Astrocyte (in vitro differentiated cells and primary cell): ENCODE measurements at regions not wholly inside any gene's neighbourhood (a gene's known extent, or its start where the extent isn't known, plus 50 kb on each side); places are given as distances from the start of the nearest gene placed in this dataset.
"Not testable (repeated sequence)": the region's sequence is repeated elsewhere in the genome, so short reads cannot be mapped to it uniquely, and the experiment has no call there.

Experiments used
- DNase-seq: peaks from one replicate; pipeline ENCODE4 v3.0.0-alpha.2; 2010; ENCODE audit warnings: low read depth
- FAIRE-seq: peaks from 2 replicates; lab custom pipeline; 2011; peaks lifted over from hg19 to GRCh38; lab: Jason Lieb, UNC
- H2AFZ ChIP-seq: 2 replicates; pipeline ENCODE4 v1.6.0; 2012; ENCODE audit warnings: low read depth, low read length, inconsistent platforms
- H3K27ac ChIP-seq: 2 replicates; pipeline ENCODE4 v1.5.1; 2011; ENCODE audit warnings: low read depth, low read length, inconsistent platforms
- H3K27me3 ChIP-seq: 2 replicates; pipeline ENCODE4 v1.6.0; 2011; ENCODE audit warnings: low read length, inconsistent platforms; ENCODE audit not compliant: insufficient read depth
- H3K36me3 ChIP-seq: 2 replicates; pipeline ENCODE4 v1.5.1; 2011; ENCODE audit warnings: low read length, inconsistent platforms; ENCODE audit not compliant: insufficient read depth
- H3K4me1 ChIP-seq: 2 replicates; pipeline ENCODE4 v1.5.1; 2011; ENCODE audit warnings: low read length, inconsistent platforms; ENCODE audit not compliant: insufficient read depth
- H3K4me2 ChIP-seq: 2 replicates; pipeline ENCODE4 v1.6.0; 2012; ENCODE audit warnings: low read length, inconsistent platforms
- H3K4me3 ChIP-seq: 2 replicates; pipeline ENCODE4 v1.5.1; 2011; ENCODE audit warnings: low read depth, mild to moderate bottlenecking, low read length, inconsistent platforms; ENCODE audit not compliant: insufficient read depth
- H3K79me2 ChIP-seq: 2 replicates; pipeline ENCODE4 v1.6.0; 2012; ENCODE audit warnings: mild to moderate bottlenecking, low read length, inconsistent platforms; ENCODE audit not compliant: insufficient read depth
- H3K9ac ChIP-seq: 2 replicates; pipeline ENCODE4 v1.6.0; 2012; ENCODE audit warnings: mild to moderate bottlenecking, low read length, inconsistent platforms
- H3K9me3 ChIP-seq: 2 replicates; pipeline ENCODE4 v1.5.1; 2012; ENCODE audit warnings: low read depth, mild to moderate bottlenecking, low read length, inconsistent platforms; ENCODE audit not compliant: insufficient read depth
- H4K20me1 ChIP-seq: 2 replicates; pipeline ENCODE4 v1.6.0; 2012; ENCODE audit warnings: low read length, inconsistent platforms; ENCODE audit not compliant: insufficient read depth
- H3K27ac Mint-ChIP-seq: one replicate; pipeline ENCODE4 v1.8.0; 2021; ENCODE audit warnings: mild to moderate bottlenecking, mixed read lengths; ENCODE audit not compliant: unreplicated experiment
- H3K27me3 Mint-ChIP-seq: one replicate; pipeline ENCODE4 v1.8.0; 2021; ENCODE audit warnings: low read depth, mixed read lengths; ENCODE audit not compliant: unreplicated experiment
- H3K36me3 Mint-ChIP-seq: one replicate; pipeline ENCODE4 v1.8.0; 2021; ENCODE audit warnings: low read depth, mixed read lengths; ENCODE audit not compliant: unreplicated experiment
- H3K4me1 Mint-ChIP-seq: one replicate; pipeline ENCODE4 v1.8.0; 2021; ENCODE audit warnings: low read depth, mixed read lengths; ENCODE audit not compliant: unreplicated experiment
- H3K4me3 Mint-ChIP-seq: one replicate; pipeline ENCODE4 v1.8.0; 2021; ENCODE audit warnings: mild to moderate bottlenecking, moderate library complexity, mixed read lengths; ENCODE audit not compliant: unreplicated experiment
- H3K9me3 Mint-ChIP-seq: one replicate; pipeline ENCODE4 v1.8.0; 2021; ENCODE audit warnings: mild to moderate bottlenecking, mixed read lengths; ENCODE audit not compliant: unreplicated experiment
- CTCF ChIP-seq: IDR thresholded peaks from 2 replicates; pipeline ENCODE4 v1.5.1; 2011; ENCODE audit warnings: low read depth, mild to moderate bottlenecking, inconsistent platforms, low read length, moderate library complexity; ENCODE audit not compliant: insufficient read depth
- EZH2 ChIP-seq: IDR thresholded peaks from 2 replicates; pipeline ENCODE4 v1.6.1; 2012; ENCODE audit warnings: mild to moderate bottlenecking, low read length, inconsistent platforms; ENCODE audit not compliant: insufficient read depth

DNA sequence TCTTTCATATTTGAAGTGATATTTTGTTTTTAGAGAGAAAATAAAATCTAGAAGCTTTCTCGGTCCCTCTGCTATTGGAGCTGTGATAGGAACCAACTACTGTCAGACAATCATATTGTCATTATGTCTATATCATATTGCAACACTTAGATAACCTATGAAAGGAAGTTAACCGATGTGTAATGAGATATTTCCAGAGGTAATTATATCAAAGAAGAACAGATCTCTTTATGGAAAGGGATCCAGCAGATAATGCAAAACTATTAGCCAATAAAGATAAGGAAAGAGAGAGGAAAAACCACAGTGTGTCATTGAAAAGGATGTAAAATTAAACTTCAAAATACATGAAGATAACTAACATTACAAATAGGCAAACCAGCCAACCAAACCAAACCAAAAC lies 529.1 kb upstream of the CCDC54 start:
- Histone ChIP-seq H3K27ac (no peak overlapping the region), H3K4me1 (no peaks in the 10 kb centered on the region), H3K9me3 (no peaks in the 10 kb centered on the region), H3K4me2 (no peak overlapping the region), H3K36me3 (no peaks in the 10 kb centered on the region), H3K79me2 (no peaks in the 10 kb centered on the region), H3K9ac (no peak overlapping the region), H4K20me1 (no peaks in the 10 kb centered on the region), H3K27me3 (no peaks in the 10 kb centered on the region), H3K4me3 (no peak overlapping the region), H2AFZ (no peak overlapping the region)
- Mint-ChIP-seq H3K36me3 (no peaks in the 10 kb centered on the region), H3K9me3 (no peaks in the 10 kb centered on the region), H3K27ac (no peak overlapping the region), H3K27me3 (no peaks in the 10 kb centered on the region), H3K4me1 (peaks cover 6% of the 10 kb centered on the region), H3K4me3 (no peak overlapping the region)
- peak; percentile 50 for FAIRE-seq
- no peak for DNase-seq
- no peak for TF ChIP-seq CTCF
- TF ChIP-seq EZH2, result no peak

GRCh38 chr3:106850437-106850836 lies 526.8 kb upstream of the CCDC54 start:
- H4K20me1 ChIP-seq, result no peaks in the 10 kb centered on the region
- no peaks in the 10 kb centered on the region for H3K36me3 ChIP-seq
- no peaks in the 10 kb centered on the region for H3K79me2 ChIP-seq
- no peaks in the 10 kb centered on the region for H3K27me3 ChIP-seq
- H3K9me3 Mint-ChIP-seq, result peaks cover 5% of the 10 kb centered on the region
- H3K27me3 Mint-ChIP-seq, result no peaks in the 10 kb centered on the region
- H3K4me3 Mint-ChIP-seq, result no peak overlapping the region
- H3K4me2 ChIP-seq, result peak overlapping the region; percentile 30
- no peak overlapping the region for H3K27ac Mint-ChIP-seq
- TF ChIP-seq CTCF, result no peak
- no peak for TF ChIP-seq EZH2
- H3K27ac ChIP-seq, result no peak overlapping the region
- H3K9ac ChIP-seq, result no peak overlapping the region
- no peak overlapping the region for H3K4me3 ChIP-seq
- no peak overlapping the region for H2AFZ ChIP-seq
- peaks cover 3% of the 10 kb centered on the region for H3K4me1 Mint-ChIP-seq
- H3K4me1 ChIP-seq, result no peaks in the 10 kb centered on the region
- no peaks in the 10 kb centered on the region for H3K9me3 ChIP-seq
- DNase-seq (peak; percentile 71), FAIRE-seq (no peak)
- H3K36me3 Mint-ChIP-seq, result no peaks in the 10 kb centered on the region

- H4K20me1 ChIP-seq, DNase-seq, H3K9ac ChIP-seq, H3K27me3 Mint-ChIP-seq, H3K9me3 ChIP-seq, H3K27me3 ChIP-seq, H3K4me3 ChIP-seq, FAIRE-seq, H3K4me1 ChIP-seq, H3K4me2 ChIP-seq, H3K36me3 Mint-ChIP-seq, H3K79me2 ChIP-seq, H2AFZ ChIP-seq, H3K4me1 Mint-ChIP-seq, H3K4me3 Mint-ChIP-seq, H3K36me3 ChIP-seq, H3K9me3 Mint-ChIP-seq, H3K27ac Mint-ChIP-seq, H3K27ac ChIP-seq: not testable (repeated sequence)
Measured at GRCh38 chr3:106858321-106858720, 518.9 kb upstream of the CCDC54 start.
